ENCODE measurements at regions not wholly inside any gene's neighbourhood (a gene's known extent, or its start where the extent isn't known, plus 50 kb on each side); places are given as distances from the start of the nearest gene placed in this dataset.

DNA sequence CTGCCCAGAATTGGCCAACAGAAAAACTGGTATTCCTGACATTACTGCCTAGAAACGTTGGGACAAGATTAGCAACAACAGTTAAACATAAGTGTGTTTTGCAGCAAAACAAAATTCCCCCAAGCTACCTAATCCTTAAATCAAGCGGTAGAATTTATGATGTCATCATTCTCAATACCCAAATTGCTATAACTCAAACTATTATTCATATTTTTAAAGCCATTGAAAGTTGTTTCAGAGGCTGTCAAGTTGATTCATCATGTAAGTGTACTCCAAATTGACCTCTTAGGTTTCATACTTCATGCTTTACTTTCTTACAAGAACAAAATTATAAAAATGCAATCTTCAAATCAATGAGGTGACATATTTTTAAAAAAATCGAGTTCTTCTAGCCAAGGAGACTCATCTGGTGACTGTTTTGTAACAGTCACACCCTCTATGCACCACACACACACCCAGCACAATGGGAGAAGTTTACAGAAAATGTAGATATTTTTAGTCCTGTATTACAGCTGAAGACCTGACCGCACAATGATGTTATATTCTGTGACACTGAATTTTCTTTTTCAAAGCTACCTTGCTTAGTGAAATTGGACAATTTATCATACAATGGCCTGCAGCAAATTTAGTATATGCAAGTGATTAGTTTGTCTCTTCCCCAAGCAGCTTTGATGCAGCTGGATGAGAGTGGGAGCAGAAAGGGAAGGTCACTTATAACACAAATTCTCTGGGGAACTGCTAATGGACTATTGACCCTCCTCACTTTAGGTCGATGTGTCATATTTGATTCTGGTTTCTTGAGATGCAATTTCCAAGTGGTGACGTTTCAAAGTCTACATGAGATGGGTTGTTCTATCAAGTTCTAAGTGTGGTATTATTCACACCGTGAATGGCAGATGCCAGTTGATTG, 345.3 kb upstream of the OBI1 start:
- Histone ChIP-seq H2BK5ac (ENCODE audit: low read length) (no peak overlapping the region), H3K27me3 (ENCODE audit: control insufficient read depth in 3 of 3, insufficient read depth in 3 of 3, low read depth in 1 of 3, low read length in 3 of 3) (no peaks in the 10 kb centered on the region), H3K14ac (ENCODE audit: low read length) (no peak overlapping the region), H2BK120ac (ENCODE audit: low read depth, low read length) (no peak overlapping the region), H3K9me3 (replicated peaks in 1 of 2; ENCODE audit: control insufficient read depth in 2 of 2, insufficient read depth in 1 of 2, low read depth in 1 of 2, low read length in 2 of 2) (no peaks in the 10 kb centered on the region), H3K27ac (replicated peaks; ENCODE audit: low read length) (no peak overlapping the region), H4K91ac (ENCODE audit: low read depth, low read length, poor library complexity) (no peak overlapping the region), H3K4me3 (ENCODE audit: low read length in 2 of 2) (no peak overlapping the region), H2BK15ac (ENCODE audit: low read length) (no peak overlapping the region), H2AK5ac (ENCODE audit: low read depth, low read length) (no peak overlapping the region), H3K18ac (ENCODE audit: low read length) (no peak overlapping the region), H3K36me3 (replicated peaks in 1 of 2; ENCODE audit: control insufficient read depth in 2 of 2, insufficient read depth in 2 of 2, low read length in 2 of 2) (no peaks in the 10 kb centered on the region), H3K9ac (ENCODE audit: low read depth, low read length, poor library complexity) (no peak overlapping the region), H3K4me2 (ENCODE audit: insufficient read depth, low read length, poor library complexity, severe bottlenecking) (no peak overlapping the region), H2BK12ac (ENCODE audit: low read length) (no peak overlapping the region), H3K4ac (ENCODE audit: low read length) (no peak overlapping the region), H2AFZ (ENCODE audit: low read length) (no peak overlapping the region), H4K8ac (ENCODE audit: low read depth, low read length) (no peak overlapping the region), H3K79me1 (ENCODE audit: low read depth, low read length) (no peaks in the 10 kb centered on the region), H3K23ac (ENCODE audit: low read depth, low read length, poor library complexity) (no peak overlapping the region), H3K4me1 (ENCODE audit: control insufficient read depth in 2 of 2, insufficient read depth in 1 of 2, low read depth in 1 of 2, low read length in 2 of 2) (no peaks in the 10 kb centered on the region)
- no peak for DNase-seq (ENCODE audit: low spot score)
- no CpG with 5 or more reads among the region's 7 CpGs for WGBS, 2 donors (ENCODE audit: extremely low coverage in 2 of 2, insufficient read length in 2 of 2, insufficient replicate concordance in 1 of 2)

GRCh38 chr13:78999494-78999893, 340.5 kb upstream of the OBI1 start:
- Histone ChIP-seq H3K4me2 (ENCODE audit: insufficient read depth, low read length, poor library complexity, severe bottlenecking) (no peak overlapping the region), H2AFZ (ENCODE audit: low read length) (no peak overlapping the region), H4K91ac (ENCODE audit: low read depth, low read length, poor library complexity) (no peak overlapping the region), H2BK5ac (ENCODE audit: low read length) (no peak overlapping the region), H4K8ac (ENCODE audit: low read depth, low read length) (no peak overlapping the region), H3K4me3 (ENCODE audit: low read length in 2 of 2) (no peak overlapping the region), H2AK5ac (ENCODE audit: low read depth, low read length) (no peak overlapping the region), H3K27me3 (ENCODE audit: control insufficient read depth in 3 of 3, insufficient read depth in 3 of 3, low read depth in 1 of 3, low read length in 3 of 3) (no peaks in the 10 kb centered on the region), H3K23ac (ENCODE audit: low read depth, low read length, poor library complexity) (no peak overlapping the region), H3K18ac (ENCODE audit: low read length) (no peak overlapping the region), H3K4me1 (ENCODE audit: control insufficient read depth in 2 of 2, insufficient read depth in 1 of 2, low read depth in 1 of 2, low read length in 2 of 2) (no peaks in the 10 kb centered on the region), H3K36me3 (replicated peaks in 1 of 2; ENCODE audit: control insufficient read depth in 2 of 2, insufficient read depth in 2 of 2, low read length in 2 of 2) (no peaks in the 10 kb centered on the region), H3K9me3 (replicated peaks in 1 of 2; ENCODE audit: control insufficient read depth in 2 of 2, insufficient read depth in 1 of 2, low read depth in 1 of 2, low read length in 2 of 2) (no peaks in the 10 kb centered on the region), H3K79me1 (ENCODE audit: low read depth, low read length) (no peaks in the 10 kb centered on the region), H3K4ac (ENCODE audit: low read length) (no peak overlapping the region), H2BK12ac (ENCODE audit: low read length) (no peak overlapping the region), H3K27ac (replicated peaks; ENCODE audit: low read length) (no peak overlapping the region), H3K9ac (ENCODE audit: low read depth, low read length, poor library complexity) (no peak overlapping the region), H2BK15ac (ENCODE audit: low read length) (no peak overlapping the region), H3K14ac (ENCODE audit: low read length) (no peak overlapping the region), H2BK120ac (ENCODE audit: low read depth, low read length) (no peak overlapping the region)
- WGBS, 2 donors (ENCODE audit: extremely low coverage in 2 of 2, insufficient read length in 2 of 2, insufficient replicate concordance in 1 of 2) = no CpG with 5 or more reads among the region's 4 CpGs
- no peak for DNase-seq (ENCODE audit: low spot score)

- DNase-seq (ENCODE audit: low spot score) = no peak
- WGBS, 2 donors (ENCODE audit: extremely low coverage in 2 of 2, insufficient read length in 2 of 2, insufficient replicate concordance in 1 of 2) = no CpG with 5 or more reads among the region's 4 CpGs
Observed at GRCh38 chr13:78998630-78999315, 339.8 kb upstream of the OBI1 start.

GRCh38 chr13:78997902-78998629, 339.1 kb upstream of the OBI1 start:
- H3K9ac ChIP-seq (ENCODE audit: low read depth, low read length, poor library complexity) = no peak overlapping the region
- no peak for DNase-seq (ENCODE audit: low spot score)
- no CpG with 5 or more reads among the region's 9 CpGs for WGBS, 2 donors (ENCODE audit: extremely low coverage in 2 of 2, insufficient read length in 2 of 2, insufficient replicate concordance in 1 of 2)

More at GRCh38 chr13:78998630-78999315, 339.8 kb upstream of the OBI1 start:
- no peak overlapping the region for H2BK5ac ChIP-seq (ENCODE audit: low read length)
- H3K4me3 ChIP-seq (ENCODE audit: low read length in 2 of 2) = no peak overlapping the region
- H3K9ac ChIP-seq (ENCODE audit: low read depth, low read length, poor library complexity) = no peak overlapping the region
- H4K91ac ChIP-seq (ENCODE audit: low read depth, low read length, poor library complexity) = no peak overlapping the region
- H3K14ac ChIP-seq (ENCODE audit: low read length) = no peak overlapping the region
- H3K4me1 ChIP-seq (ENCODE audit: control insufficient read depth in 2 of 2, insufficient read depth in 1 of 2, low read depth in 1 of 2, low read length in 2 of 2) = peaks cover 0 to 2% of the 10 kb centered on the region in 2 donors
- H3K27me3 ChIP-seq (ENCODE audit: control insufficient read depth in 3 of 3, insufficient read depth in 3 of 3, low read depth in 1 of 3, low read length in 3 of 3) = no peaks in the 10 kb centered on the region
- H3K18ac ChIP-seq (ENCODE audit: low read length) = no peak overlapping the region
- no peak overlapping the region for H2BK12ac ChIP-seq (ENCODE audit: low read length)
- no peak overlapping the region for H4K8ac ChIP-seq (ENCODE audit: low read depth, low read length)
- no peak overlapping the region for H2BK120ac ChIP-seq (ENCODE audit: low read depth, low read length)
- H3K36me3 ChIP-seq (replicated peaks in 1 of 2; ENCODE audit: control insufficient read depth in 2 of 2, insufficient read depth in 2 of 2, low read length in 2 of 2) = no peaks in the 10 kb centered on the region
- no peak overlapping the region for H2AK5ac ChIP-seq (ENCODE audit: low read depth, low read length)
- no peak overlapping the region for H3K4ac ChIP-seq (ENCODE audit: low read length)
- no peaks in the 10 kb centered on the region for H3K79me1 ChIP-seq (ENCODE audit: low read depth, low read length)
- no peak overlapping the region for H3K4me2 ChIP-seq (ENCODE audit: insufficient read depth, low read length, poor library complexity, severe bottlenecking)
- H3K23ac ChIP-seq (ENCODE audit: low read depth, low read length, poor library complexity) = no peak overlapping the region
- H3K27ac ChIP-seq (replicated peaks; ENCODE audit: low read length) = no peak overlapping the region
- H3K9me3 ChIP-seq (replicated peaks in 1 of 2; ENCODE audit: control insufficient read depth in 2 of 2, insufficient read depth in 1 of 2, low read depth in 1 of 2, low read length in 2 of 2) = no peaks in the 10 kb centered on the region
- no peak overlapping the region for H2BK15ac ChIP-seq (ENCODE audit: low read length)
- H2AFZ ChIP-seq (ENCODE audit: low read length) = no peak overlapping the region

More at GRCh38 chr13:78997902-78998629, 339.1 kb upstream of the OBI1 start:
- Histone ChIP-seq H3K36me3 (replicated peaks in 1 of 2; ENCODE audit: control insufficient read depth in 2 of 2, insufficient read depth in 2 of 2, low read length in 2 of 2) (no peaks in the 10 kb centered on the region), H2BK15ac (ENCODE audit: low read length) (no peak overlapping the region), H3K4me3 (ENCODE audit: low read length in 2 of 2) (no peak overlapping the region), H3K18ac (ENCODE audit: low read length) (no peak overlapping the region), H2BK12ac (ENCODE audit: low read length) (no peak overlapping the region), H2AFZ (ENCODE audit: low read length) (no peak overlapping the region), H3K4ac (ENCODE audit: low read length) (no peak overlapping the region), H2AK5ac (ENCODE audit: low read depth, low read length) (no peak overlapping the region), H3K27ac (replicated peaks; ENCODE audit: low read length) (no peak overlapping the region), H3K9me3 (replicated peaks in 1 of 2; ENCODE audit: control insufficient read depth in 2 of 2, insufficient read depth in 1 of 2, low read depth in 1 of 2, low read length in 2 of 2) (no peaks in the 10 kb centered on the region), H2BK120ac (ENCODE audit: low read depth, low read length) (no peak overlapping the region), H2BK5ac (ENCODE audit: low read length) (no peak overlapping the region), H3K27me3 (ENCODE audit: control insufficient read depth in 3 of 3, insufficient read depth in 3 of 3, low read depth in 1 of 3, low read length in 3 of 3) (no peaks in the 10 kb centered on the region), H4K8ac (ENCODE audit: low read depth, low read length) (no peak overlapping the region), H3K4me2 (ENCODE audit: insufficient read depth, low read length, poor library complexity, severe bottlenecking) (no peak overlapping the region), H3K23ac (ENCODE audit: low read depth, low read length, poor library complexity) (no peak overlapping the region), H3K4me1 (ENCODE audit: control insufficient read depth in 2 of 2, insufficient read depth in 1 of 2, low read depth in 1 of 2, low read length in 2 of 2) (peaks cover 0 to 2% of the 10 kb centered on the region in 2 donors), H3K14ac (ENCODE audit: low read length) (no peak overlapping the region), H4K91ac (ENCODE audit: low read depth, low read length, poor library complexity) (no peak overlapping the region), H3K79me1 (ENCODE audit: low read depth, low read length) (no peaks in the 10 kb centered on the region)
